HG02885 (cell line): ENCODE measurements at regions not wholly inside any gene's neighbourhood (a gene's known extent, or its start where the extent isn't known, plus 50 kb on each side); places are given as distances from the start of the nearest gene placed in this dataset.

Source experiments
- ATAC-seq: cut with Tn5 transposase; IDR thresholded peaks from one replicate; pipeline ENCODE4 v1.9.1; 2021; ENCODE audit warnings: mild to moderate bottlenecking; ENCODE audit not compliant: unreplicated experiment, poor library complexity

DNA sequence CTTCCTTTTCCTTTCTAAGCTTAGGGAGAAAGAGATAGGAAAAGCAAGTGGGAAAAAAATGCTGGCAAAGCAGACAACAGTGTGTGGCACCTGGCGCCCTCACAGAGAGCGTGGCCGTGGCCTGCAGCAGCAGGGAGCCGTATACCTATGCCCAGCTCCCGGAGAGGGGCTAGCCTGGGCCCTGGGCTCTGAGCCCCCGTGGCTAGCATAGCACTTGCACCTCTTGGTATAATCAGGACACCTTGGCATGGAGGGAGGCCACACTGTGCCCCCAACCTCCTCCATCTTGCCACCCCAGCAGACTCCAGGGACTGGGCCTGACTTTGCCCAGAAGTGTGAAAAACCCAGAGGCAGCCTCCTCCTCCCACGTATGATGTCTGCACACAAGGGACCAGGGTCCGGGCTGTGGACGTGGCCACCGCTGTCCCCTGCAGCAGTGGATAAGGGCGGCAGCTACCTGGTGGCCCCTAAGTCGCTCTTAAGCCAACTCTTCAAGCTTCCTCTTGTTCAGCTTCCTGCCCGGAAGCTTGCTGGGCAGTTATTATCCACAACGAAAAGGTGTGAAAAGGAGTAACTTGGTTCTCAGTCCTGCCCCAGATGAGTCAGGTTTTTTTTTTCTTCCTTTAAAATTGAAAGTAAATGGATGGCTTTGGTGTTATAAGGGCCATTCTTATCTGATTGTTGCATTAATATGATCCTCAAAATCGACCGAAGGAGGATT lies 249.1 kb upstream of the PITRM1 start:
- ATAC-seq = no peak

DNA sequence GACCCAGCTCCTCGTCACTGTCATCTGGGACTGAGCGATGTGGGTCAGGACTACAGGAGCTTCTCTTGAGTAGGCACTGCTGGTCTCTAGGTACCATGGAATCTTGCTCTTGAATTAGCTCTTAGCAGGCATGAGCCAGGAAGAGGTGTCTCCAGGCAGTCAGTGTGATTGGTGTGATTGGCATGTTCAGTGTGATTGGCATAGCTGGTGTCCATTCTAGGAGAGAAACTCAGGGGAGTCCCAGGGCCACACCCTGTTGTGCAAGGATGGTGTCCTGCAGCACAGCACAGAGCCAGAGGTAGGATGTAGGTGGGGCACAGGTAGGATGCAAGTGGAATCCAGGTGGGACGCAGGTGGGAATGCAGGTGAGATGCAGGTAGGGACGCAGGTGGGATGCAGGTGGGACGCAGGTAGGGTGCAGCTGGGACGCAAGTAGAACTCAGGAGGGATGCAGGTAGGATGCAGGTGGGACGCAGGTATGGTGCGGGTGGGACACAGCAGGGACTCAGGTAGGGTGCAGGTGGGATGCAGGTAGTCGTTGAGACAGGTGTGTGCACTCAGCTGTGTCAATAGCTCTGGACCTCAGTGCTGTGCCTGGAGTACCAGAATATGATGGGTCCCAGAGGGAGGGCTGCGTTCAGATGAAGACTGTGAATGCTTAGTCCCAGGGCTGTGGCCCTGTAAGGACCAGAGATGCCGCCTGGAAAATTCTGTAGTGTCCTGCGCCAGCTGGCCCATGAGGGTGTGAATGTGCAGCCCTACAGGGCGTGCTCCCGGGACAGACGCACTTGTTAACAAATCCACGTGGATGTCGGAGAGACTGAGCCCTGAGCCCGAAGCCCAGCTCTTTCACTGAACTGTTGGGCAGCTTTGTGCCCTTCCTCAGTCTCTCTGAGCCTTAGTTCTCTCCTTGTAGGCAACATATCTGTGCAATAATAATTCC lies 248.2 kb upstream of the PITRM1 start:
- no peak for ATAC-seq

DNA sequence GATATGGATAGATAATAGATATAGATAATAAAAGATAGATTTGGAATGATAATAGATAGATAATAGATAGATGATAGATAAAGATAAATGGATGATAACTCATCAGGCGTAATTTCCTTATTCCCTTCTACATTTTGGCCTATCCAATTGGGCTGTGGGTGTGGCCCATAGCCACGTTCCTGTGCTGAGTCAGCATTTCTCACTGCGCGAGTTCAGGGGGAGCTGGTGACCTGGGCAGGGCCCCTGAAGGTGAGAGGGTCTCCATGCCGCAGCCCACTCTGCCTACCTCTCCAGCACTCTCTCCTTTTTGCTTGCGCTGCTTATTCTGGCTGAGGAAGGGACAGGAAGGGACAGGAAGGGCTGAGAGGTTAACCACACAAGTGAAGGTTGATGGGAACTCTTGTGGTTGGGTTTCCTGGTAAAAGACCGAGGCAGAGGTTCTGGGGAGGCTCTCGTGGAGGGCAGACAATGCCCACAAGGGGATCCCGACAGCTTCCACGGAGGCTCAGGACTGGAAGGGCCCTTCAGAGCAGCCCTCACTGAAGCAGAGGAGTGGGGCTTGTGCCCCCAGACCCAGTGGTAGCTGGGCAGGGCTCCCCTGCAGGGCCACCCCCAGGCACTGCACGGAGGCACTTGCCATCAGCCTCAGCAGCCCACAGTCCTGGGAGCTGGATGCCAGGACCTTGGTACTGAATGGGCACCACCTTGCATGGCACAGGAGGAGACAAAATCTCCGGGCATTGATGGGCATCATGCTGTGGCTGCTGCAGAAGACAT lies 247.3 kb upstream of the PITRM1 start:
- ATAC-seq = no peak

DNA sequence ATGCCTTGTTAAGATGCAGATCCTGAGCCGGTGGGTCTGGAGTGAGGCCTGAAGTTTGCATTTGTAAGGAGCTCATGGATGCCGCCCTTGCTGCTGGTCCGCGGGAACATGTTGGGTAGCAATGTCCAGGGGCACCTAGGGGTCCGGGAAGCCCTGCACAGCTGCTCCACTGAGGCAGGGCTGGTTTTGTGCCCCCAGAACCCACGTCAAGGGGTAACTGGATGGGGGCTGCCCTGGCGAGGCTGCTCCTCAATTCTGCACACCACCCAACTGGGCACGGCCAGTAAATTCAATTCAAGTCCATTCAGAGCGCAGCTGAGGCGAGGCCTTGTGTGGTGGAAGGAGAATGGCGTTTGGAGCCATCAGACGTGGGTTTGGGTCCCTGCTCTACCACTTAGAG lies 246.3 kb upstream of the PITRM1 start:
- no peak for ATAC-seq

DNA sequence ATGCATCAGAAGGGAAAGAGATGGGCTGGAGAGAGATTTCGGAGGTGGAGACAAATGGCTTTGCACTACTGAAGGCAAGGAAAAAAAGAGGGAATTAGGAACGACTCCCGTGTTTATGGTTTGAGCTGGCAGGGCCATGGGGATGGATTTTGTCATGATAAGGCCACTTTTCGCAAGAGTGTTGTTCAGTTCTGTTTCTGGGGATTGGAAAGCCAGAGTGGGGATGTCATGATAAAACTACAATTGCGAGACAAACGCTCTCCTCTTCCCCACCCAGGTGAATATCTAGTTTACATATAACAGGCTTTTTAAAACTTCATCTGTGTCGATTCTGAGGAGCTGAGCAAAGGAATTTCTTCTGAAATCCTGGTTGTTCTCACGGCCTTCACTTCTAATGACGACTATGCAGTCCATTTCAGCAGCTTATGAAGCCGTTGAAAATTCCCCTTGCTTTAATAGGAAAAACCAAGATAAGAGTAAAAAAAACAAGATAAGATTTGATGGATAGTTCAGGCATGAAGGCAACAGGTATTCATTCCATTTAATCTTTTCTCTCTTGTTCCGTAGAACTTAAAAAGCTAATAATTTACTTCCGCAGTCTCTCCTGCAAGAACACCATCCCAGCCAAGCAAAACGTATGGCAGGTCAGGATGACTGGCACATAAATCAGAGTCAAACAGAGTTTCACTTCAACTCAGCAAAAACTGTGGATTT lies 245.6 kb upstream of the PITRM1 start:
- no peak for ATAC-seq

DNA sequence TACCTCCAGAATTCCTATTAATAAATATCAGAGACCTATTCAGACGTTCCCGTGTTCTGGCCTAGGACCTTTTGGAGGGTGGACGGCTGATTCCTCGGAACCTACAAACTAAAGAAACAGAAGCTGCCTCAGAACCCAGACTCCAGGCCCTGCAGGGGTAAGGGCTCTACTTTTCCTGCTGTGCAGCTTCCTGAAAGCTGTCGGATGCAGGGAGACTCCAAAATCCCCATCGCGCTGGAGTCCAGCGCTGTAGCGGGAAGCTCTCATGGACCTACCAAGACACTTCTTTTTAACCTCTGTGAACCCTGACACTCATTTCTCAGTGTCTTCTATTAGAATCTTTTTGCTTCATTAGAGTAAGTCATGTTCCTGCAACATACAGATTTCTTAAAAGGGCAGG lies 244.5 kb upstream of the PITRM1 start:
- ATAC-seq = no peak

DNA sequence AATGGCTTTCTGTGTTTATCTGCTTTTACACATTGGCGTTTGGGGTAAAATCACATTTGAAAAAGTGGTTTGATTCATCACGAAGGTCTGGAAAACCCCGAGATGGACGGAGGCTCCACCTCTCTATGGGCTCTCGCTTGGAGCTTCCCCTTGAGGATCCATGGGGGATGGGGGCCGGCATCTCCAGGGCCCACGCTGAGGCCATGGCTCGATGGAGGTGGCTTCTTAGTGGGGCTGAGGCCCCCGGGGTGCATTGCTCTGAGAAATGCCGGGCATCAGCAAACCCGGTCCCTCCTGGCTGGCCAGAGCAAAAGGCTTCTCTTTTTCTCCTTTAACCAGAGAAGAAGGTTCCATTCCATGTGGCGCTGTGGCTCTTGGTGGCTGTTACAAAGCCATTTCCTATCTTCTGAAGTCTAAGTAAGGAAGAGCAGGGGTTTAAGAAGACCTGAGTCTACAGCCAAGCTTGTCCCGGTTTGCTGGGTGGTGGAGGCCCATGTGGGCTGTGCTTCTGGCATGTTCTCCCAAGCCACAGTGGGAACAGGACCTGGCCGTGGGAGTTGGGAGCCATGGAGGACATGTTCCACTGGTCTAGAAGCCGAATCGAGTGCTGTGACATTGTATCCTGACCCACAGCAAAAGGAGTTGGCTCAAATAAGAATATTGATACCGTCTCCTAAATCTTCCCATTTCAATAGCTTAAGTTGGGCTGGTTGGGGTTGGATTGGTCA lies 243.5 kb upstream of the PITRM1 start:
- ATAC-seq = no peak

DNA sequence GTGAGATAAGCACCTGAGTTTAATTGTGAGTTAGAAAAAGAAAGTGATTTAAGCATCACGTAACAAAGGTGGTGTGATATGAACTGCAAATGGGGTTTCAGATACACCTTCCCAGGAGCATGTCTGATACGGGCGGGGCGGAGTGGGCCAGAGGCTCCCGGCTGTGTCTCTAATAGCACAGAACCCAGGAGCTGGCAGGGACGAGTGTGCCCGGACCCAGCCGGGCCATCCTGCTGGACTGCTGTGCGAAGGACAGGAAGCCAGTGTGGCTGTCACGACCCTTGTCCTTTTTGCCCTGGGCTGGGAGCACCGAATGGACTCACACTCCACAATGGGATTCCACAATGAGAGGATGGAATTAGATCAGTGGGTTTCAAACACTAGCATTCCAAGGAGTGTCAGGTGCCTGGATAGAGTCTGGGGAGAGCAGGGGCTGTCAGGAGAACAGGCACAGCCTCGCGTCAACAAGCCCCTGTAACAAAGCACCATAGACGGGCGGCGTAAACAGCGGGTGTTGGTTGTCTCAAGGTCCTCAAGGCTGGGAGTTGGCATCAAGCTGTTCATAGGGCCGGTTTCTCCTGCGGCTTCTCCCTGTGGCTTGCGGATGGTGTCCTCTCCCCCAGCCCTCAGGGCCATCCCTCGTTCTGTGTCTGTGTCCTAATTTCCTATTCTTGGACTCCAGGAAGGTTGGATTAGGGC lies 242.6 kb upstream of the PITRM1 start:
- ATAC-seq = no peak

DNA sequence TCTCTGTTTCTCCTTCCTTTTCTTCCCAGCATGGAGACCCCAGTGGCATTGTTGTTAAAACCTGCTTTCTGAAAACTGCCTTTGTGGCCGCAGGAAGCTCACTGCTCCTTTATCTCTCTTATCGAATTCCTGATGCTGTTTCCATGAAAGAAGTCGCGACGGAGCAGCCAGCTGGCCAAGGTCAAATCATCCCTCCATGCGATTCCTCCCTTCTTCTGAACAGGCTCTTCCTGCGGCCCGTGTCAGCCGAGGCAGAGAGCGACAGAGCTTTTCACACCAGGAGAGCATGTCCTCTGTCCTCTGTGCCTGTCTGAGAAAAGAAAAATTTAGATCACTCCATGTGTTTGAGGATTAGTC lies 242.1 kb upstream of the PITRM1 start:
- no peak for ATAC-seq

DNA sequence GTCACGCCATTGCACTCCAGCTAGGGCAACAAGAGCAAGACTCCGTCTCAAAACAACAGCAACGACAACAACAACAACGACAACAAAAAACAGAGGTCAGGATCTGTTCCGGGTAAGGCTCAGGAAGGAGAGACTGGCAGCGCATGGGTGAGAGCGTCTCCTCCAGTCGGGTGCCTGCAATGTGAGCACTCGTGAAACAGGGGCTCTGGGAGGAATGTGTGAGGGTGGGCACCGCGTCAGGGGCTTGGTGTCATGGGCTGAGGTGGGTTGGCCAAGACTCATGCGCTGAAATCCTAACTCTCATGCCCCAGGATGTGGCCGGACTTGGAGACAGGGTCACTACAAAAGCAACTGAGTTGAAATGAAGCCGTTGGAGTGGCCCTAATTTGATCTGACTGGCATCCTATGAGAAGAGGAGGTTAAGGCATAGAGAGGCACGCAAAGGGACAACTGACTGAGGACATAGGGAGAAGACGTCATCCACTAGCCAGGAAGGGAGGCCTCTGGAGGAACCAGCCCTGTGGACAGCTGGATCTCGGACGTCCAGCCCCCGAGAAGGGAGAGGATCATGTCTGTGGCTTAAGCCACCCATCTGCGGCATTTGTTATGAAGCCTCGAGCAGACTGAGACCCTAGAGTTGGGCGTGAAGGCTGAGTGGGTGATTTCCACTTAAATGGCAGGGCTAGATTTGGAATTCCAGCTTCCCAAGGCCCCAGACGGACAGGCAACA lies 241.5 kb upstream of the PITRM1 start:
- ATAC-seq = no peak

DNA sequence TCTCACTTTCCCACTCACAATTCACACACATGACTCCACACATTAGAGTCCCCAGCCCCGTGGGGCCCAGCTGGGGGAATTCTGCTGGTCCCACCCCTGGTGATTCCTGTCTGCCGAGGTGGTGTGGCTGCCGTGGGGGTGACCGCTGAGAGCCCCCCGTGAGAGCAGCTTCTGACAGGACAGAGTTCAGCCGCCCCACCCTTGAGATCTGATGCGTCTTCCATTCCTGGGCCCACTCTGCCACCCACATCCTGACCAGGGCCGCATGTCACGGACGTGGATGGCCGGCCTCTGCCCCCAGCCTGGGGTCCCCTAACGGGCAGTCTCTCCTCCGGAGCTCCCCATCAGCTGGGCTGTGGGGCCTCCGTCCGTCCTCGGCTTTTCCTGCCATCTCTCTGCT lies 240.1 kb upstream of the PITRM1 start:
- no peak for ATAC-seq

DNA sequence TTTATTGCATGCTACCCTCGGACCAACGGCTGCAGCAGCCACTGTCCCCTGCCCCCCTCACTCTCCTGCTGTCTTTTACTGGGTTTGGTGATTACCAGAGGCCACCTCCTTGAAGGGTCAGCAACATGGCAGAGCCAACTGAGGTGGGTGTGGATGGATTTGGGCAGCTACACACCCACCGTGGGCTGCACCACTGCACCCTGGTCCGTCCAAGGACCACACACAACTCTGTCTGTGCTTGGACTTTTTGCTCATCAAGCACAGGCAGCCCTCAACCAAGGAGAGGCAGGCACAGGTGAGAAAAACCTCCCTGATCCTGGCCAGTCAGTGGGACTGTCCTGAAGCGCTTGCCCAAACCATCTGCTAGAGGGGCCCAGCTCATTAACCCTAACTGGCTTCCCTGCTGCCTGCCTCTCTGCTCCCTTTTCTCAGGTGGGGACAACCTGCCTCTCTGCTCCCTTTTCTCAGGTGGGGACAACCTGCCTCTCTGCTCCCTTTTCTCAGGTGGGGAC lies 239.5 kb upstream of the PITRM1 start:
- no peak for ATAC-seq

DNA sequence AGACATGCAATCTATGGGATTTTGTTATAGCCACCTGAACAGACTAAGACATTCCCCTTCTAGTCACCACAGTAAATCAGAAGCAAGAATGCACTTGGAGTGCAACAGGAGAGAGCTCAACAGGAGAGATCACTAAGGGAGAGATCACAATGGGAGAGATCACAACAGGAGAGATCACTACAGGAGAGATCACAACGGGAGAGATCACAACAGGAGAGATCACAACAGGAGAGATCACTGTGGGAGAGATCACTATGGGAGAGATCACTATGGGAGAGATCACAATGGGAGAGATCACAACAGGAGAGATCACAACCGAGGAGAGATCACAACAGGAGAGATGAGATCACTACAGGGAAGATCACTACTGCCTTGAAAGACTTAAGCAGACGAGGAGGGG lies 238.5 kb upstream of the PITRM1 start:
- ATAC-seq = no peak

DNA sequence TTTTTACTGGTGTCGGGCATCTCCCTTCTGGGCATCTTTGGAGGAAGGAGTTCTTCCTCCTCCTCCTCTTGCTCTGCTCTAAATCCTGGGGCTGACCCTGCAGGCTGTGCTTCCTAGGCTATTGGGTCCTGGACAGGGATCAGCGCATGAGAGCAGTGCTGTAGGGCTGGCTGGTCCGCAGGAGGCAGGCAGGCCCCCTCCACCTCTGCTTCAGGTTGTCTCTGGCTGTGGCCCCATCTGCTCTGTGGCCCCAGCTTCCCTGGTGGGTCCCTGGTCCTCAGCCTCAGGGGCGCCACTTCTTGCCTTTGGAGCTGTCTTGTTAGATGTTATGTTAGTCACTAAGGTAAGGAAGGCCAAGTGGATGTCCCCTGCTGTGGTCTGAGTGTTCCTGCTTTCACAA lies 237.3 kb upstream of the PITRM1 start:
- ATAC-seq = no peak

DNA sequence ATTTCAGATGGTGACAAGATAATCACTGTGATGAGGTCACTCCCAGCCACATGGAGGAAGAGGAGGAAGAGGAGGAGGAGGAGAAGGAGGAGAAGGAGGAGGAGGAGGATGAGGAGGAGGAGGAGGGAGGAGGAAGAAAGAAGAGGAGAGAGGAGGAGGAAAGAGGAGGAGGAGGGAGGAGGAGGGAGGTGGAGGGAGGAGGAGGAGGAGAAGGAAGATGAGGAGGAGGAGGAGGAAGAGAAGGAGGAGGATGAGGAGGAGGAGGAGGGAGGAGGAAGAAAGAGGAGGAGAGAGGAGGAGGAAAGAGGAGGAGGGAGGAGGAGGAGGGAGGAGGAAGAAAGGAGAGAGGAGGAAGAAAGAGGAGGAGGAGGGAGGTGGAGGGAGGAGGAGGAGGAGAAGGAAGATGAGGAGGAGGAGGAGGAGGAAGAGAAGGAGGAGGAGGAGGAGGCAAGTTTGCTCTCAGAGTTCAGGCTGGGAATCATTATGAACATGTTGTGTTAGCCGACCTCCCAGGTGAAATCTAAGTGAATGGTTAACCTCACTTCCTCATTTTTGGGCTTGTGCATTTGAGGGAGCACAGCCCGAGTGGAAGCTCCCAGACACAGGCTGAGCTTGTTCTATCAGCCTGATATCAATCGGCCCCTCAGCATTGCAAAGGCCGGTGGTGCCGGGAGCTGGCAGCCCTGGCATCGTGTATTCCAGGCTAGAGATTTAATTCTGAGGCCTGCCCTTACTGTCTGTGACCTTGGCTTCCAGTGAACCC lies 236.2 kb upstream of the PITRM1 start:
- no peak for ATAC-seq

DNA sequence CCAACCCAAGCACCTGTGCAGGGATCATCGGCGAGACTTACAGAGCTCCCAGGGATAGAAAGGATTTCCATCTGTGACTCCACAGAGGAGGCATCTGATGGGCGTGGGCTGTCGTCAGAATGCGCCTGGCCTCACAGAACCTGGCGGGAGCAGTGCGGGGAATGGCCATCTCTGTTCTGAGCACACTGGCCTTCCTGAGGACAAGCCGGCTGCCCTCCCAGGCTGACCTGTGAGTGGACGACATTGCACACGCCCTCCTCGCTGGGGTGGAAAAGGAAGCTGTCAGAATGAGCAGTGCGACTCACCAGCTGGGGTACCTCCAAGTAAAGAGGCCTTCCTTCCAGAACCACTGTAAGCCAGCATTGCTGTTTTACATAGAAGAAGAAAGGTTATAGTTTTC lies 234.6 kb upstream of the PITRM1 start:
- no peak for ATAC-seq

DNA sequence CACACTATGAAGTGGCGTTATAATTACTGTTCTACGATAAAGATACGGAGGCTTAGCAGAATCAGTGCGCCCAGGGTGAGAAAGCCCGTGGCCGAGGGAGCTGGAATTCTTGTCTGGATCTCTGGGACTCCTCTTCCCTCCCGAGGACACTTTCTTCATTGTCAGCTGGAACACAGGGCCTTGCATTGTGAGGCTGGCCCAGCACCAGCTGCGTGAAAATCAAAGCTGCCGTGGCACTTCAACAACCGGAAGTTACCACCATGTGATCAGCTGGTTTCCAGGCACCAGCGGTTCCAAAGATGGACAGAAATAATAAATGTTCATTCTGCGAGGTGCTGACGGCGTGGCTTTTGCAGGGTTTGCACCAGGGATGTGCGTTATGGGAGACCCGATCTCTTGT lies 234.0 kb upstream of the PITRM1 start:
- ATAC-seq = no peak

DNA sequence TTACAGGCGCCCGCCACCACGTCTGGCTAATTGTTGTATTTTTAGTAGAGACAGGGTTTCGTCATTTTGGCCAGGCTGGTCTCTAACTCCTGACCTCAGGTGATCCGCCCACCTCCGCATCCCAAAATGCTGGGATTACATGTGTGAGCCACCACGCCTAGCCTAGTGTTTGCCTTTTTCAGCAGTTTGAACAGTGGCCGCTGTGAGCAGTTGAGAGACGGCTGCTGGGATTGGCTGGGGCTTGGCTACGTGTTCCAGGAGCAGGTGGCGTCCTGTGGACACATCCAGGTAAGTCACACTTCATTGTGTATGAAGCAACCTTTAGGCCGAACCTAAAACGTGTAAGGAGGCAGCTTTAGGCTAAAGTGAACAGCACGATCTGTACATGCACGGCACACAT lies 231.8 kb upstream of the PITRM1 start:
- no peak for ATAC-seq
